GM12864 (cell line): ENCODE measurements at regions not wholly inside any gene's neighbourhood (a gene's known extent, or its start where the extent isn't known, plus 50 kb on each side); places are given as distances from the start of the nearest gene placed in this dataset.

ENCODE experiments used
- DNase-seq: peaks from one replicate; pipeline ENCODE4 v3.0.0-alpha.2; 2011; ENCODE audit warnings: low read depth
- H3K4me3 ChIP-seq: 2 replicates; pipeline ENCODE4 v1.5.1; 2011; ENCODE audit warnings: mild to moderate bottlenecking, low read depth, low read length, control low read depth
- TF ChIP-seq, protein P1 (sequence below): IDR thresholded peaks from 2 replicates; pipeline ENCODE4 v1.5.1; 2011; ENCODE audit warnings: low read depth, mild to moderate bottlenecking, moderate library complexity, low read length, control low read depth, inconsistent platforms; ENCODE audit errors: missing control alignments

- TF ChIP-seq, protein P1, sequence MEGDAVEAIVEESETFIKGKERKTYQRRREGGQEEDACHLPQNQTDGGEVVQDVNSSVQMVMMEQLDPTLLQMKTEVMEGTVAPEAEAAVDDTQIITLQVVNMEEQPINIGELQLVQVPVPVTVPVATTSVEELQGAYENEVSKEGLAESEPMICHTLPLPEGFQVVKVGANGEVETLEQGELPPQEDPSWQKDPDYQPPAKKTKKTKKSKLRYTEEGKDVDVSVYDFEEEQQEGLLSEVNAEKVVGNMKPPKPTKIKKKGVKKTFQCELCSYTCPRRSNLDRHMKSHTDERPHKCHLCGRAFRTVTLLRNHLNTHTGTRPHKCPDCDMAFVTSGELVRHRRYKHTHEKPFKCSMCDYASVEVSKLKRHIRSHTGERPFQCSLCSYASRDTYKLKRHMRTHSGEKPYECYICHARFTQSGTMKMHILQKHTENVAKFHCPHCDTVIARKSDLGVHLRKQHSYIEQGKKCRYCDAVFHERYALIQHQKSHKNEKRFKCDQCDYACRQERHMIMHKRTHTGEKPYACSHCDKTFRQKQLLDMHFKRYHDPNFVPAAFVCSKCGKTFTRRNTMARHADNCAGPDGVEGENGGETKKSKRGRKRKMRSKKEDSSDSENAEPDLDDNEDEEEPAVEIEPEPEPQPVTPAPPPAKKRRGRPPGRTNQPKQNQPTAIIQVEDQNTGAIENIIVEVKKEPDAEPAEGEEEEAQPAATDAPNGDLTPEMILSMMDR: no peak
- H3K4me3 ChIP-seq: no peak overlapping the region
- no peak for DNase-seq
These were observed 268.3 kb upstream of the MIR17HG start for GRCh38 chr13:91079176-91079575.

- TF ChIP-seq, protein P1: no peak
- DNase-seq: no peak
- H3K4me3 ChIP-seq: no peak overlapping the region
These were observed 262.4 kb upstream of the MIR17HG start for GRCh38 chr13:91085127-91085526.

GRCh38 chr13:91086936-91087716, 260.4 kb upstream of the MIR17HG start:
- TF ChIP-seq, protein P1: no peak
- H3K4me3 ChIP-seq: no peak overlapping the region
- no peak for DNase-seq

DNA sequence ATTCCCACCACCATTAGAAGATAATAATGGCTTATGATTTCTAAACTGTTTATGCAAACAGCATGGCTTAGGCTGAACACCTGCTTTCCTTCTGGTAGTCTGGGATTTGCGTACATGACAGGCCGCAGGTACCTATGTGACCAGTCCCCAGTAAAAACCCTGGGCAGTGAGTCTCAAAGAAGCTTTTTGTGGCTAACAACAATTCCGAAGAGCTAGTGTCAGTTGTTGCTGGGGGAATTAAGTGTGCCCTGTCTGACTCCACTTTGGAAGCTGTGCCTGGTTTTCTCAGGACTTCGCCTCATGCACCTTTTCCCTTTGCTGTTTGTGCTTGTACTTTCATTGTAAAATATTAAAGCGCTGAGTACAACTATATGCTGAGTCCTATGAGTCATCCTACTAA, 250.2 kb upstream of the MIR17HG start:
- no peak overlapping the region for H3K4me3 ChIP-seq
- TF ChIP-seq, protein P1: no peak

DNA sequence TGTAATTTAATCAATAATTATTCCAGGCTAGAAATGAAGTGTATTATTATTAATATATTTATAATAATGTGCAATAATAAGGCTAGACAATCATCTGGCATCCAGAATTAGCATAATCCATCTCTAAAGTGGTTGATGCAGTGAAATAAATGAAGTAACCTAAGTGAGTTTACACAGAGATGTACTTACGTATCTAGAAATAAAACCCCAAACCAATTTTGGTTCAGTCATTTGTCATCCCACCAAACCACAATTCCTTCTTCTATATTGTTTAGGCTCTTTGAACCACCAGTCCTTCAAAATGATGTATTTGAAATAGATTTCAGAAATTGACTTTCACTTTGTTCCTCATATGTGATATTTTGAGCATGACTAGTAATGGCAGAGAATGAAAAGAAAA, 247.6 kb upstream of the MIR17HG start:
- H3K4me3 ChIP-seq: no peak overlapping the region
- TF ChIP-seq, protein P1: no peak
- no peak for DNase-seq

More for the DNA sequence above, 250.2 kb upstream of the MIR17HG start:
- DNase-seq: no peak

- no peak for DNase-seq
- no peak overlapping the region for H3K4me3 ChIP-seq
- TF ChIP-seq, protein P1: no peak
These were observed 246.5 kb upstream of the MIR17HG start for GRCh38 chr13:91100944-91101343.

DNA sequence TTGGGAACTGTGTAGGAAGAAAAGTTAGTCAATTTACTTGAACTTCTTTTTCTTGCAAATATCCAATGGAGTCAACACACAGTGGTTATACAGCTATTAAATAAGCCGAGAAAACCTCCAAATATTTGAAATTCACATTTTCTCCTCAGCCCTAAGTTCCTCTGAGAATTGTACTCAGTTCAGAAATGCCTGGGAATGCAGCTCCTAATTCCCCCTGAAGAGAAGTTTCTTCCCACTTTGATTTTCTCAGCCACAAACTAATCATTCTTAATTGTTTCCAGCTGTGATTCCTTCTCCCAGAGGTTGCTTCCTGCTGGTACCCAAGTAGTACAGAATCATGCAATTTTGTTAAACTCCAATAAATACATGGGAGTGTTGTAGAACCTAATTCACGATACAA, 246.1 kb upstream of the MIR17HG start:
- TF ChIP-seq, protein P1: no peak
- no peak overlapping the region for H3K4me3 ChIP-seq
- DNase-seq: no peak
